ENCODE measurements at regions not wholly inside any gene's neighbourhood (a gene's known extent, or its start where the extent isn't known, plus 50 kb on each side); places are given as distances from the start of the nearest gene placed in this dataset.

- no peak for DNase-seq
Observed at GRCh38 chr2:18752022-18752493, 162.7 kb upstream of the NT5C1B start.

DNA sequence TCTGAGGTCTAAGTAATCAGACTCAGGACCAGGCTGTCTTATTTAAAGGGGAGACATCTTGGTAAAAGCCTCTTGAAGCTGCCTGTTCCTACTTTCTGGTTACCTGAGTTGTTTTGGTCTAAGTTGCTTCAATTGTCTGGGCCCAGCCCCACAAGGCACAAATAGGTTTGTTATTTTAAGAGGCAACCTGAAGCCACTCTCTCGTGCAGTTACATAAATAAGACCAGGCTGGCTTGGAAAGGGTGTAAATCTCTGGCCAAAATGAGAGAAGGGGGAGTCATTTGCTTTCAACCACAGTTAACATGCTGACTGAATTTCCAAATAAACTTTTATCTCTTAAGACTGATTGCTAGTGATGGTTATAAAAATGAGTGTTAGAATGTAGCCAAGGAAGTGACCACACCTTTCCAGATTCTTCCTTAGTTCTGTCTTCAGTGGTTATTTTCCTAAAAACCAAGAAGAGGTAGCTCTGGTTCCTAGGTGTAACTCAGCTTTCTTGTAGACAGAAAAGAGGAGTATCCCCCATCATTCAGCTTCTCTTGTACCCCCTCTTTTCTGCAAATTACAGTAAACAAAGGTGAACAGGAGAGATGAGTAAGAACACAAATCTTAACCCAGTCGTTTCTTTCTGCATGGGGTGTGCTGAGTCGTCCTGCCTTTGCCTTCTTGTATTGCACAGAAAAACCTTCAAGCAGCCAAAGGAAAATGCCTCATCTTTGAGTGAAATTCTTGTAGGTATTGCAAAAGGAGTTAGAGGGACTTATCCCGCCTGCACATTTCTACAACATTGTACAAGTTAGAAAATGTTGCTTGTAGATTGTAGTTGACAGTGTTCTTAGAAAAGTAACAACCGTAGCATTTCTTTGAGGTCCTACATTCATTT lies 161.5 kb upstream of the NT5C1B start:
- no peak for DNase-seq

- no peak for DNase-seq
Observed at GRCh38 chr2:18749912-18750526, 160.7 kb upstream of the NT5C1B start.

DNA sequence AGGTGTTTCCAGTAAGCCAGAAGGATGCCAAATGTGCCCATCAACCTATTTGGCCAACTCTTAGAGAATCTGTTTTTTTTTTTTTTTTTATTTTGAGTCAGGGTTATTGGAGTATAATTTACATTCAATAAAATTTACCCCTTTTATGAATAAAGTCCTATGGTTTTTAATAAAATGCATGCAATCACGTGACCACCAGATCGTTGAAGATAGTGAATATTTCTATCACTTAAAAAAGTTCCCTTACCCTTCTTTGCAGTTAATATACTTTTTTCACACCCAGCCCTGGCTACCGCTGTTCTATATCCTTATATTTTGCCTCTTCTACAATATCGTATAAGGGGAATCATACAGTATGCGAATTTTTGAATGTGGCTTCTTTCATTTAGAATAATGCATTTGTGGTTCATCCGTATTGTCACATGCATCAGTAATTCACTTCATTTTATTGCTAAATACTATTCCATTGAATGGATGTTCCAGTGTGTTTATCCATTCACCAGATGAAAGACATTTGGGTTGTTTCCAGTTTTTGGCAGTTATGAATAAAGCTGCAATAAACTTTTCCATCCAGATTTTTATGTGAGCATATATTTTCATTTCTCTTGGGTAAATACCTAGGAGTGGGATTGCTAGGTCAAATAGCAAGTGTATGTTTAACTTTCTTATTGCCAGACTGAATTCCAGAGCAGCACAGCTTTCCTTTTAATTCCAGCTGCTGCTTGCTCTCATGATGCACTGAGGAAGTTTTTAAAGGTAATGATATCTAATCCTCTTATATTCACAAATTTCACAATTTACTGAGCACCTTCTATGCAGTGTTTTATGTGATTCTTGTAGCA lies 156.3 kb upstream of the NT5C1B start:
- no peak for DNase-seq

GRCh38 chr2:18741895-18742732 lies 152.7 kb upstream of the NT5C1B start:
- DNase-seq = no peak

DNA sequence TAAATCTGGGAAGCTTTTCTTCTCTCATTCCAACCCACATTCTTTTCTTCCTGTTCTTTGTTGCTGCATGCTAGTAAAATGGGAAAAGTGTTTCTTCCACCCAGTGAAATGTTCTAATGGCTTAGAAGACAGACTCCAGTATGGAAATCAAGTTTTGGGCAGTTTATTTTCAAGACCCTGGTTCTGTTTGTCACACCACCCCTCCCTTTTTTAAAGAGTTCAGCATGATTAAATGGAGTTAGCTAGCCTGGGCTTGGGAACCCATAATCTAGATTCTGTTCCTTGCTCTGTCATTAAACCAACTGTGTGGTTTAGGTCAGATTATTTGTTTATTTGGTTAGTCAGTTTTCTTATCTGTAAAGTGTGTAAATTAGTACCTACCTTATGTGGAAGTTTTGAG lies 151.8 kb upstream of the NT5C1B start:
- DNase-seq = no peak

DNA sequence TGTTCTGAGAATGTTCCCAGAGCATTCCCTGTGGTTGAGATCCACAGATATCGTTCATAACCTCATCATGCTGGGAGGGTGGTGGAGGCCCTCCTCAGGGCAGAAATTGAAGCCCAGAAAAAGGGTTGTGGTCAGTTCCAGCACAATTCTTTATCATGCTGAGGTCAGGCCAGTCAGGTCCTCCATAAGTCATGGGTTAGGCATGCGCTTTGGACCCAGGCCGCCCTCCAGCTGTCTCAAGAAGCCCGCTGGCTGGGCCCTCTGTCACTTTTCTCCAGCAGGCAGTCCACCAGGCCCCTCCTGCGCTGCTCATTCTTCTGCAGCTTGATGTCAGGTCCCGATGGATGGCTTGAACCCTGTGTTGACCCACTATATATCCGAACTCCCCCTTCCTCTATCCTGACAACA lies 151.1 kb upstream of the NT5C1B start:
- no peak for DNase-seq

- no peak for DNase-seq
Observed at GRCh38 chr2:18731666-18732065, 142.3 kb upstream of the NT5C1B start.

DNA sequence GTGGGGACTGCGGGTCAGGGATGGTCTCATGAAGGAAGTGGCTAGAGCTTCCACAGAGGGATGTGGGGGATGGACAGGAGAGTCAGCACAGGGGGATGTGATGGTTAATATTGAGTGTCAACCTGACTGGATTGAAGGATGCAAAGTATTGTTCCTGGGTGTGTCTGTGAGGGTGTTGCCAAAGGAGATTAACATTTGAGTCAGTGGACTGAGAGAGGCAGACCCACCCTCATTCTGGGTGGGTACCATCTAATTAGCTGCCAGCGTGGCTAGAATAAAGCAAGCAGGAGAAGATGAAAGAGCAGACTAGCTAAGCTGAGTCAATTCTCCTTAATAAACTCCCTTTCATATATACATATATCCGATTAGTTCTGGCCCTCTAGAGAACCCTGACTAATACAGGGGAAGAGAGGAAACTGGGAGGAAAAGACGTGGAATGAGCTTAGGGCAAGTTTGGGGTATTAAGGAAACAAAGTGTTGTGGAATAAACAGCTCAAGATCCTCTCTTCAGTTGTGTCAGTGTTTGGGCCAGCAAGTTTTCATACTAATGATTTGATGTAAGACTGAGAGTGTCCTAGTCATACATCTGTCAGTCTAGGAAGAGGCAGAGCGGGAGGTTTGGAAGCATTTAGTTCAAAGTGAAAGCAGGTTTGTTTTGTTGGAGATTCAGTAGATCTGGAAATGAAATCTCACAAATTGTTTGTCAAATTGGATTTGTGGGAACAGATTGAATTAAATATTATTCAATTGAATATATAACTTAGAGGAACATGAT lies 135.2 kb upstream of the NT5C1B start:
- no peak for DNase-seq

- no peak for DNase-seq
Observed at GRCh38 chr2:18723219-18723618, 133.8 kb upstream of the NT5C1B start.

DNA sequence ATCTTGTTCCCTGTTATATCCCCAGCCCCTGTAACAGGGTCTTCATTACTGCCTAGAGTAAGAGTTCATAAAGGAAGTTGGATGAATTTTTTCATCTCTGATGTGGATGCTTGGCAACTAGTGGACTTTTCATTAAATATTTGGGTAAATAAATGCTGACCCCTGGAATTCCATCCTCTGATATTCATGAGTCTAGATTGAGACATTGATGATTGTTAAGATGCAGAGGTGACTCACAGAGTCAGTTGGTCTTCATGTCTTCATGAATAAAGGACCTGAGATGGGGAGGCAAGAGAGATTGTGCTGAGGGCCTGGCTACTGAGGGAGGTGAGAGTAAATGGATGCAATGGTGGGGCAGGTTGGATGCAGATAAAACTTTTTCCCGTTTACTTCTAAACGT lies 132.7 kb upstream of the NT5C1B start:
- no peak for DNase-seq

DNA sequence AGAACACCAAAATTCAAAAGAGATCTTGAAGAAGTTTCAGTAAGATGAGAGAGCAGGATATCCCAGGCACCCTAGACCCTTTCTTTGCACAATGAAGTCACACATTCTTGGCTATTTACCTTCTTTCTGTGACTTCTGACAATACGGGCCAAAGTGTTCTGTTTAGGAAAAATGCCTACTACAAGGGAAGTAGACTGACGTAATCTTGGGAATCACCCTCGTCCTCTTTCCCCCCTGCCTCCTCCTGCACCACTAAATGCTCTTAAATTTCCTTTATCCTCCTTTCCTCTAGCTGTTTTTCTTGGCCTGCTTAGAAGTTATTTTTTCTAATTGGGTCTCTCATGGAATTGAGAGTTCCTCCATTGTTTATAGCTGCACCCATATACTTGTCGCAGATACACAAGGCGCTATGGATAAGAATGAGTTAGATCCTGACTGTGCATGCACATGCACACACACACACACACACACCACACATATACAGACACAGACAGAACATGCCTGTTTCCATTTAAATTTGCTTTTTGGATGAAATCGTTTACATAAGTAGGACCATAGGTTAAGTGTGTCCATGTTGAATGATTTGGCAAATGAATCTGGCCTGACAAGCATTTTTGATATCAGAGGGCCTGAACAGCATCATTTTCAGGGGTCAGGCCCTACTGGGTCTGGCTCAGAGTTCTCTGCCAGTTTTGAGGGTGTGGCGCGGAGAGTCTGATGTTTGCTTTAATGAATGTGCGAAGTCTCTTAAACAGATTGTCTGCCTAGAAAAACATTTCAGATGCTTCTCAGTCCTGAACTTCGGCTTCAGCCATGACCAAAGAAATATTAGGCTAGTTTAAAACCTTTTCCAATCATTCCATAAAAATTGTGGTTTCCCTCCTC lies 131.9 kb upstream of the NT5C1B start:
- no peak for DNase-seq

DNA sequence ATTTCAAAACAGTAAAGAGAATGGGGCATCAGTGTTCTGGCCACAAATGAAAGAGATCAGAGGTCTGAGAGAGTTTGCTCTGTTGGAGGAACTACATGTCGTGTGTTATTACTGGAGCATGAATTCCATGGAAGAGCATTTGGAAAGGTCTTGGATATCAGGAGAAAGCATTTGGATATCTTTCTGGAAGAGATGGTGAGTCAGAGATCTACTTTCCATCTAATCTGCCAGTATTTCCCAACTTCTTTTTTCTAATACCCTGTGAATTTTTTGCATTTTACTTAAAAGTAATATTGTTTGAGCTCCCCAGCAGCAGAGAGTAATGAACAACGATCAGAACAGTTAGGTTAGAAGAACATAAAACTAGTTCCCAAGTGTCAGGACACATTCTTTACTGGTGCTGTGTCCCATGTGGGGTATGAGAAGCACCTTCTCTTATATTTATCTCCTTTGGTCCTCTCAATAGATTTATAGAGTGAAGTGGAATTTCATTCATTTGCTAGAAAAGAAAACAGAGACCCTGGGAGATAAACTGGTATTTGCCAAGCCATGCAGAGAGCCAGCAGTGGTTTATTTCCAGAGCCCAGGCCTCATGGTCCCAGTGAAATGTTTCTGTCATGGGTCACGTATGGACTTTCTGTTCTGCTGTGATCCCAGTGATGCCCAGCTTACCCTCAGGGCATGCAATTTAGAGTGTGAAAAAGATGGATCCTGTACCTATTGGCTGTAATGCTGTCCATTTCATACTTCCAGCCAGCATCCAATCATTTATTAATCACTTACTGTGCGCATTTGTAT lies 130.8 kb upstream of the NT5C1B start:
- no peak for DNase-seq

GRCh38 chr2:18708203-18708715 lies 118.9 kb upstream of the NT5C1B start:
- DNase-seq = no peak

- no peak for DNase-seq
Observed at GRCh38 chr2:18706001-18706400, 116.6 kb upstream of the NT5C1B start.

DNA sequence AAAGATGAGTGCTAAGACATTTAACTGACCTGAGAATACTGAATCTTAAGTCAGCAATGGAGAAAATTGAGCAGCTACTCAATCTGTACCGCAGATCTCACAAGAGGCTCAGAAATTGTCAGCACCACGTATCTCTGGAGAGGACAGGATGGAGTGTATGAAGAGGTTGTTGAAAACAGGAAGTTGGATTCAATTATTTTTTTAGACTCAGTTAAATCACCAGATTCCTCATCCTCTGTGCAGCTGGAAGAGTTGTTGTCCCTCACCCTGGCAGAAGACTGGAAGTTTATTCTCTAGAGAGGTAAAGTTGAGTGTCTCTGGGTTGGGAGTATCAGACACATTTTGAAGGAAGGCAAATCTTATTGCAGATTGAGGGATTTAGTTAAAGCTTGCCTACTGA lies 114.9 kb upstream of the NT5C1B start:
- no peak for DNase-seq

- no peak for DNase-seq
Observed at GRCh38 chr2:18703555-18703954, 114.2 kb upstream of the NT5C1B start.

GRCh38 chr2:18701981-18702380 lies 112.6 kb upstream of the NT5C1B start:
- no peak for DNase-seq

DNA sequence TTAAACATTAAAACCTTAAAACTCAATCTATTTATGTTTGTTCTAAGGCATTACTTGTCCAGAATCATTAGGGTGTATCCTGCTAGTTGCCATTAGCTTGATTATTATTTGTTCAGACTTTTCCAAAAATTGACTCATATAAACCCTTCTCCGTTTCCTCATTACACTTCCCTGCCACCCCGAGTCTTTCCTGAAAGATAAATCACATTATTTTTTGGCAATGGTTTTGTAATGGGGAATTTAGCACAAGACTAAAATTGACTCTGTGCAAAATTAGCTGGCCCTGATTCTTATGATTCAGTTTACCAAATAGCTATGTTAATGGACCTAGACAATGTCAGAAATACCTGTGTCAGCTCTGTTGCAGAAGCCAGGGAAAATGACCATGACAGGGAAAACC lies 112.2 kb upstream of the NT5C1B start:
- DNase-seq = no peak

DNA sequence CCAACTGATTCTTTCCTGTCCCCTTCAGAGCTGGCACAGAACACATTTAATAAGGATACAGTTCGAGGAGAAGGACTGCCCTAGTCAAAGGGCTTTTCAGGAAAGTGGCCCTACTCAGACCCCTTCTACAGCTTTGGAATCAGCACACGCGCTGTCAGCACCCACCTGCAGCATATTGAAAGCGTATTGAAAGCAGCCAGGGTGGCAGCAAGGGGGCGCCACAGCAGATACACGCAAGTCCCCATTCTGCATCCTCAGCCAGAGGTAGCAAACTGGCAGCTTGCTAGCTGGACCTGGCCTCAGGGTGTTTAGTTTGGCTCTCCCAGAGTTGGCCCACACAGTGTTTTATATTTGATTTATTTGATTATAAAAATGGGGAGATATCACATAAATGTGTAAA lies 101.0 kb upstream of the NT5C1B start:
- DNase-seq = no peak

Data from GOT3 (cell line).